Right hindlimb (tissue), 1 donor: ENCODE measurements at regions not wholly inside any gene's neighbourhood (a gene's known extent, or its start where the extent isn't known, plus 50 kb on each side); places are given as distances from the start of the nearest gene placed in this dataset.

Source experiments
- DNase-seq: peaks from one replicate; pipeline ENCODE4 v3.0.0-alpha.2; 2018

GRCh38 chr14:36408388-36408787, 88.0 kb upstream of the MBIP start:
- no peak for DNase-seq

DNA sequence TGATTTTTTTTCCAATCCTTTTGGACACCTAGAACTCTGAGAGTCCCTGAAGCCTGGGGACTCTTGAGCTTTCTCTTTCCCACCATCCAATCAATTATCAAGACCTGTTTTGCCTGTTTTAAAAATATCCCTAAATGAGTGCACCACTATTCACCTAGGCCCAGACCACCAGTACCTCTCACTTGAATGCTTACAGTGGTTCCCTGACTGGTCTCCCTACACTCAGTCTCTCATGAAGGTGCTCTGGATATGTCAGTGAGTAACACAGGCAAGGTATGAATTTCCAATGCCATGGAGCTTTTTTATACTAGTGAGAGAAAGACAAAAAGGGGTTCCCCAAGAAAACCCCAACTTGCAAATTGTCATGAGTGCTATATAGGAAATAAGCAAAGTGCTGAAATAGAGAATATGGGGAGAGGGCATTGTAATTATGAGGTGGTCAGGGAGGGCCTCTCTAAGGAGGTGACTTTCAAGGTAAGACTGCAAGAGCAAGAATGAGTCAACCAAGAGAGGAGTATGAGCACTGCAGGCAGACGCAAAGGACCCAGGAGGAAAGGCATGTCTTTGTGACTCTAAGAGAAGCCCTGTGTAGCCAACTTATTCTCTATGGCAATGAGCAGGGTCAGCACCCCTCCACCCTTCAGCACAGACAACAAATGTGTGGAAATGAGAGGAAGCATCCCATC, 85.3 kb upstream of the MBIP start:
- DNase-seq, result no peak

DNA sequence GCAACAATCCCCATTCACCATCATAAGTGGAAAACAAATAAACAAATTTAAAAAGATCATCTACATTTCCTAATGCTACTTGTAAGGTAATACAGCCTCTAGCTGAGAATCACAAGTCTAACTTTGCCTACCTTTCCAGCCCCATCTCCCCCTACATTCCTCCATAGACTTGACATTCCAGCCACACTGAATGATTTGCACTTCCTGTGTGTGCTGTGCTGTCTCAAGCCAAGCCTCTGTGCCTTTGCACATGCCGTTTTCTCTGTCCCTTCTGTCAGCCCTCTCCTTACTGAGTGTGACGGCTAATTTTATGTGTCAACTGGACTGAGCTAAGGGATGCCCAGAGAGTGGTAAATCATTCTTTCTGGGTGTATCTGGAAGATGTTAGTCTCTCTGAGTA, 82.4 kb upstream of the MBIP start:
- no peak for DNase-seq

DNA sequence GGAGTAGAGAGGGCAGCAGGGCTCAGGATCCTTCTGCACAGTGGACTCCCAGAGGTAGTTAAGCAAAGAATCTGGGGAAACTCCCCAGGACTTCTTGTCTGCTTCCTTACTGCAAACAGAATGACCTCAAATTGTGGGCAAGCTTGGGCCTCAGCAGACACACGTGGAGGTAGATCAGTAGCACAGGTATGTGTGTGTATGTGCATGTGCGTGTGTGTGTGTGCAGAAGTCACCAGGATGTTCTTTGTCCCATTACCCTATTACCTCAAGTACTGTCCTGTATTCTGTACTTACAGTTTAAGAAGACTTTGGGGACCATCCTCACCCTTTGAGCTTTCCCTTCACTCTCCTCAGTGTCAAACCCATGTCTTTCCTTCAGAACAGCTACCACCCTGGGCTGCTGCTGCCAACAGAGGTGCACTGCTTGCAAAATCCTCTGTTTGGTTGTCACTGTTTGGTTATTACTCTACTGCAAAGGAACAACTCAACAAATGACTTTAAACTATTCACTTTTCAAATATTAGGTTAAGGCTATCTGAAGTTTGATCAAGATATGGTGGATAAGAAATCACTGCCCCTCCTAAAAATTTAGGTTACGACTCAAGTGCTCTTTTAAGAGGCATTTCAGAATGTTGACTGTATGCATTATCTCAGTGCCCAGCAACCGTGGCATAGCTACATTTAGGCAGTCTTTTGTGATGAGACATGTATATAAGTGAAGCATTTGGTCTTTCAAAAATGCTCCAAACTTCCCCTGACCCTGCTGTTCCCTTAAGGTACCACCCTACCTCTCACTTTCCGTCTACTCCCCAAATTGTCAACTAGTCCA, 78.2 kb upstream of the MBIP start:
- no peak for DNase-seq

- DNase-seq, result no peak
Observed at GRCh38 chr14:36397357-36397756, 76.9 kb upstream of the MBIP start.

- no peak for DNase-seq
Observed at GRCh38 chr14:36396798-36397197, 76.4 kb upstream of the MBIP start.

DNA sequence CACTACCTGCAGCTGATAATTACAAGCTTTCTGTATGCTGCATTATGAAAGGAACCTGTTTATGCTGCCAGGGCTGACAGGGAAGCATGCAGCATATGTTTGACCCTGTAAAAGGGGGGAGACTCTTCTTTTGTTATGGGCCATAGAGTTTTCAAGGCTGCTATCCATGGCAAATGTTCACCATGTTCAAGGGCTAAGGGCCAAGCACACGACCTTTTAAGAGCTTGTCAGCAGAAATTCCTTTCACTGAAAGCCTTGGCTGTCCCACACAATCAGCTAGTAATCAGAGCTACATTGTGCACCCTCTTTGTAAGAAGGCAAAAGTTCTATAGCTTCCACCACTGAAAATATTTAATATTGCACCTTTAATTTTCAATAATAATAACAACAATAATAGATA, 74.2 kb upstream of the MBIP start:
- no peak for DNase-seq

- no peak for DNase-seq
Observed at GRCh38 chr14:36390718-36391117, 70.3 kb upstream of the MBIP start.

GRCh38 chr14:36383767-36384431, 63.5 kb upstream of the MBIP start:
- no peak for DNase-seq

DNA sequence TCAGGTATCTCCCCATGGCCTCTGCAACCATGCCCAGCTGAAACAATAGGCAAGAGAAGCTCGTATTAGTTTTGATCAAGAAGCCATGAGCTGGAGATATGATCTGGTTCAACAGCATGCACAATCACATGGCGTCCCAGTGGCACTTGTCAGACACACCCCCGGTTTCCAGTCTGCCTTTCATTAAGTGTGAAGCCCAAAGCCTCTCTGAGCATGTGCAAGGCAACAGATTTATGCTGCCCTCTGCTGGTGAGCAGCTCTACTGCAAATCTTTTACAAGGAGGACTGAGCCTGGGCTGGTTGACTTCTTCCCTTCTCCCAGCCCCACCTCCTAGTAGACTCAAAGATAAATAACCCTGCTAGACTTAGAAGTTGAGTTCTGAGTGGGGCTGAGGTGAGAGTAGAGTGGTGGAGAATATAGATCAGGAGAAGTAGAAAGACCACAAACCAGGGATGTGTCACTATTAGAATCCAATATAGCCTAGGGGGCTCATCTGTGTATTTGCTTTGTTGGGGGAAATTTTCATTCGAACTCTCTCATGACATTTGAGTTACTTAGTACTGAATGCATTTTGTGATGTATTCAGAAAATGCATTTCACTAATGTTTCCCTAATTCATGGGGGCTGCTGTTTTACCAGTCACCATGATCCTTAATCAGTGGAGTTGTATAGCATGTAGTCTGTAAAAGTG, 53.7 kb upstream of the MBIP start:
- peak; percentile 61 for DNase-seq
